Upper lobe of left lung (tissue), 4 donors: ENCODE measurements at regions not wholly inside any gene's neighbourhood (a gene's known extent, or its start where the extent isn't known, plus 50 kb on each side); places are given as distances from the start of the nearest gene placed in this dataset.

Experiments used
- POLR2A ChIP-seq, 4 donors: fragments of 450-650 bp; IDR thresholded peaks; one replicate each; pipeline ENCODE4 v1.5.1; 2016 to 2017; ENCODE audit warnings: antibody characterized with exemption in 4 of 4, mild to moderate bottlenecking in 2 of 4
- TF ChIP-seq, protein P1 (sequence below), 6 experiments: fragments of 450-650 bp in 4 of 6; fragments of 200-600 bp in 2 of 6; sonication (generic) in 2 of 6; IDR thresholded peaks; one replicate each; pipeline ENCODE4 v1.5.1; 2016 to 2019; ENCODE audit warnings: antibody characterized with exemption in 6 of 6

DNA sequence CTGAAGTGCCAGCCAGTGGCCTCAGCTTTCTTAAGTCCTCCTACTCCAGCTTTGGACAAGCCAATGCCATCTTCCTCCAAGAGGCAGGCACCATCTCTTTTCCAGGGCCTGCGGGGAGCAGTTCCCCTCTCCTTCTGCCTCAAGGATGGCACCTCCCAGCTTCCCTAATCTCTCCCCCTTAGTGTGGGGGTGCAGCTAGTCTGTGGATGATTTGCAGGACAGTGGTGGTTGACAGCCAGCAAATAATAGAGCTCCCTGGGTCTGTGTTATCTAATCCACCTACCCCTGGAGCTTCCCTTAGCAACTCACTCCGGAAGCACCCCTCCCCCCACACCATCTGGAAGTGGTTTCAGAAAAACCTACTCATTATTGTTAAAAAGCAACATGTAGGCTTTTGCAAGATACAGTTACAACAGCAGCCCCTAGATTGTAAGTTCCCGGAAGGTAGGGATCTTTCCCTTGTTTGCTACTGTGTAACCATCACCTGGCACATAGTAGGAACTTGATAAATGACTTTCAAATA lies 247.1 kb downstream of the BCOR start:
- TF ChIP-seq, protein P1, sequence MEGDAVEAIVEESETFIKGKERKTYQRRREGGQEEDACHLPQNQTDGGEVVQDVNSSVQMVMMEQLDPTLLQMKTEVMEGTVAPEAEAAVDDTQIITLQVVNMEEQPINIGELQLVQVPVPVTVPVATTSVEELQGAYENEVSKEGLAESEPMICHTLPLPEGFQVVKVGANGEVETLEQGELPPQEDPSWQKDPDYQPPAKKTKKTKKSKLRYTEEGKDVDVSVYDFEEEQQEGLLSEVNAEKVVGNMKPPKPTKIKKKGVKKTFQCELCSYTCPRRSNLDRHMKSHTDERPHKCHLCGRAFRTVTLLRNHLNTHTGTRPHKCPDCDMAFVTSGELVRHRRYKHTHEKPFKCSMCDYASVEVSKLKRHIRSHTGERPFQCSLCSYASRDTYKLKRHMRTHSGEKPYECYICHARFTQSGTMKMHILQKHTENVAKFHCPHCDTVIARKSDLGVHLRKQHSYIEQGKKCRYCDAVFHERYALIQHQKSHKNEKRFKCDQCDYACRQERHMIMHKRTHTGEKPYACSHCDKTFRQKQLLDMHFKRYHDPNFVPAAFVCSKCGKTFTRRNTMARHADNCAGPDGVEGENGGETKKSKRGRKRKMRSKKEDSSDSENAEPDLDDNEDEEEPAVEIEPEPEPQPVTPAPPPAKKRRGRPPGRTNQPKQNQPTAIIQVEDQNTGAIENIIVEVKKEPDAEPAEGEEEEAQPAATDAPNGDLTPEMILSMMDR (IDR thresholded peaks at IDR 0.05), result no peak
- no peak for TF ChIP-seq POLR2A (IDR thresholded peaks at IDR 0.05)
